Ramos (cell line): ENCODE measurements at regions not wholly inside any gene's neighbourhood (a gene's known extent, or its start where the extent isn't known, plus 50 kb on each side); places are given as distances from the start of the nearest gene placed in this dataset.

ENCODE experiments used
- in situ Hi-C: fragments of 300-500 bp; cut with MboI; formaldehyde crosslinking; loops from one replicate; pipeline ENCODE4 v1.14.3; 2022; ENCODE audit warnings: low sequenced_read_pairs; ENCODE audit not compliant: unreplicated experiment

DNA sequence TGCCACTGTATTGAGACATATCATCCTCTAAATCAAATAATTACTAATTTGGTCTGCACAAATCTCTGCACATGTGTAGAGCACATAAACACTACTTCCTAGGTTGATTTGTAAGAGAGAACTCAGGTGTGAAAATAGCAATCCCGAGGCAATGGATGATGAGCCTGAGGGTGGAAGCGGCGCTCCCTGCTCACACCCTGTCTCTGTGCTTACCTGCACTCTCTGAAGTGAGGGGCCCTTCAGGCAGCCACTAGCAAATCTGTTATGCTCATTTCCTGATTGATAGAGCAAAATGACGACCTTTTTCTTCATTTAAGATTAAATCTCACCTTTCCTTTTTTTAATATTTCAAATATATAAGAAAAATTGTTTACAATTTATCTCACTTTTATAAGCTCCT, 1995.7 kb upstream of the AGA start:
- in situ Hi-C loops = no loop called here

DNA sequence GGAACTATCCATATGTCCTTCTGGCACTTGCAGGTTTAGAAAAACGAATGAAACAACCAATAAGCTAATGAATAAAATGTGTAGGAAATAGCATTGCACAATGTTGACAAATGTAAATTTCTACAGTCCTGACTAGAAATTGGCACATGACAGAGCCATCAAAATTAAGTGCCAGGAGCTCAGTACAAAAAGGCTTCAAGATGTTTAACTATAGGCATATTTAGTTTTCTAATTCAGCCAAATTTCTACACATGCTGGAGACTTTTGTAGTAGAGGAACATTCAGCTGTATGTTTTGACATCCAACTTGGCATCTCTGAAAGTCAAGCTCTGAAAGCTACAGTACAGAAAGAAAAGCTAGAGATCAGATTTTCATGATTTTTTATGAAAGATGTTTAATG, 1999.4 kb upstream of the AGA start:
- in situ Hi-C loops = no loop called here

DNA sequence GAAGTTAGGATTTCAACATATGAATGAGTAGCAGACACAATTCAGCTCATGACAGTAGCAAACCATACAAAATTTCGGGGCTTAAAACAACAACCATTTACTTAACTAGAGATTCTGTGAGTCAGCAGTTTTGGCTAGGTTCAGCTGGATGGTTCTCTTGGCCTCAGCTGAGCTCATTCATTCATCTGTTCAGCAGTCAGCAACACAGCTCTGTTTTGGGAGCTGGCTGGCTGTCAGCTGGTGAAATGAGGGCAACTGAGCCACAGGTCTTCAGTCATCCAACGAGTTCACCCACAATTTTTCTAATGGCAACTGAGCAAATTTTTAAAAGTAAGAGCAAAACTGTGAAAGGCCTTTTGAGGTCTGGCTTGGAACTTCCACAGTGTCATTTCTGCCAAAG, 2005.1 kb upstream of the AGA start:
- in situ Hi-C loops = no loop called here

DNA sequence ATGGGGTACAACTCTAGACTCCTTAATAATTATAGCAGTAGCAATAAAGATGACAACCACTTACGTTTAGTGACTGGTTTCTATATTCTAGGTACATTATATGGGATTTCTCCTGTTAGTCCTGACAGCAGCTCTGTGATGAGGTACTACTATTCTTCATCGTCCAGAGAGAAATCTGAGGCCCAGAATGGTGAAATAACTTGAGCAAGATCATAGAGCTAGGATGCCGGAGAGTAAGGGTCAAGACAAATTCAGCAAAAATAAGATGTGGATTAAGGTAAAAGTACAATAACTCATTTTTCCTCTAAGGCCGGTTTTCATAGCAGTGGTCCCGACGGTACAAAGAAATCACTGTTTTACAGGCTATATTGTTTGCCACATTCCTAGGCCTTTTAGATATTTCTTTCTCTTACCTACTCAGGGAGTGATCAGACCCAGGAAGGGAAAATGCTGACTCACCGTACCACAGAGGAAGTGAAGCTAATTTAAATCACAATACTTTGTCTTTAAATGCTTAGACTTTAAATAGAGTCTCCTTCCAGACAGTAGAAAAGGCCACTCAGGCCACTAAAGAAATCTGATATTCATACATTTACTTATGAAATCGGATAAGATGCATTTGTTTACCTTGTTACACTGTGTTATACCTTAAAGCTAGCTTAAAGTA, 2023.0 kb upstream of the AGA start:
- in situ Hi-C loops = no loop called here

GRCh38 chr4:179467878-179468277, 2025.6 kb upstream of the AGA start:
- in situ Hi-C loops = no loop called here

DNA sequence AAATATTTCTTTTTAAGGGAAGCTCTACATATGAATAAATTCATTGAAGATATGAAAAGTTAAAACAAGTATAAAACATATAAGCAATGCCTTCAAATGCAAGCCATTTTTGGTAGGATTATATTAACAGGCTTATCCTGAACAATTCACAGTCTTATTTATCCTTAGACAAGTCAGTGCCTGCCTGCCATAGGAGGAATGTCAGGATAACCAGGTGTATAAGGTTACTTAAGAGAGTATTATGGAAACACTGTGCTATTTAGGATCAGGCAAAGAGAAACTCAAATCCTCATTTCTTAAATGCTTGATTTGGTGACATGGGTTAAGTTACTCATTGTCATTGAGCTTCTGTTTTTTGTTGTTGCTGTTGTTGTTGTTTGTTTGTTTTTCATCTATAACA, 2029.9 kb upstream of the AGA start:
- in situ Hi-C loops = no loop called here

DNA sequence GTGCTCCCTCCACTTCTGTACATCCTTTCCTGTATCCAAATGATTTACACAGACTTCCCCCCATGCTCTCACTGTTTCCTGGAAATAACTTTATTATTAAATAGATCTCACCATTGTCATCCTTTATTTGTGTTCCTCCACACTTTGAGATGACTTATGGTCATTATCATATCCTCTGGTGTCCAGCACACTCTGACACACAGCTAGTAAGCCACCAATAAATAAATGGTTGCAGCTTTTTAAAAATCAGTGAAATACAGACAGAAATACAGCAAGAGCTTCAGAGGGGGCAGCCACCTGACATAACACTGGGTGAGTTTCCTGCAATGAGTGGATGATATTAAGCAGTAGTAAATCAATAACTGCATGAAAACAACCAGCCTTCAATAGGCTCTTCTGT, 2036.4 kb upstream of the AGA start:
- in situ Hi-C loops = no loop called here

DNA sequence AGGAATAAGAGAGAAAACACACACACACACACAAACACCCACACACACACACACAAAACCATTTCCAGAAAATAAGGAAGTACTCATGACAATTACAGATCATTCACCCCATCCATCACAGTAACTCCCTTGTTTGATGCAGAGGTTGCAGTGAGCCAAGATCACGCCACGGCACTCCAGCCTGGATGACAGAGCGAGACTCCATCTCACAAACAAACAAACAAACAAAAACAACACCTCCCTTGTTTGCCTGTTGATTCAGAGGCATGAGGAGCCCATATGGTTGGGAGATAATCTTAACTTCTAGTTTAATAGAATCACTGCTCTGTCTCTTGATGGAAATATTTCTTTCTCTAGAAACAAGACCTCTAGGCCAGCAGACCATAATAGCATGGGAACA, 2043.5 kb upstream of the AGA start:
- in situ Hi-C loops = no loop called here

GRCh38 chr4:179486570-179487335, 2044.5 kb upstream of the AGA start:
- in situ Hi-C loops = no loop called here

- in situ Hi-C loops = no loop called here
Observed at GRCh38 chr4:179492260-179493080, 2050.2 kb upstream of the AGA start.

DNA sequence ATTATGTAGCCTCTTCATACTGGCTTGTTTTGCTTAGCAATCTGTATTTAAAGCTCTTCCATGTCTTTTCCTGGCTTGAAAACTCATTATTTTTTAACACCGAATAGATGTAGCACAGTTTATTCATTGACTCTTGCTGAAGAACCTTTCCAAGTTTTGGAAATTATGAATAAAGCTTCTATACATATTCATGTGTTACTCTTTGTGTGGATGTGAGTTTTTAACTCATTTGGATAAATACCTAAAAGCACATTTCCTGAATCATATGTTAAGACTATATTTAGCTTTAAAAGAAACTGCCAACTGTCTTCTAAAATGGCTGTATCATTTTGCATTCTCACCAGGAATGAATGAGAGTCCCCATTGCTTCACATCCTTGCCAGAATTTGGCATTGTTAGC, 2061.7 kb upstream of the AGA start:
- in situ Hi-C loops = no loop called here

DNA sequence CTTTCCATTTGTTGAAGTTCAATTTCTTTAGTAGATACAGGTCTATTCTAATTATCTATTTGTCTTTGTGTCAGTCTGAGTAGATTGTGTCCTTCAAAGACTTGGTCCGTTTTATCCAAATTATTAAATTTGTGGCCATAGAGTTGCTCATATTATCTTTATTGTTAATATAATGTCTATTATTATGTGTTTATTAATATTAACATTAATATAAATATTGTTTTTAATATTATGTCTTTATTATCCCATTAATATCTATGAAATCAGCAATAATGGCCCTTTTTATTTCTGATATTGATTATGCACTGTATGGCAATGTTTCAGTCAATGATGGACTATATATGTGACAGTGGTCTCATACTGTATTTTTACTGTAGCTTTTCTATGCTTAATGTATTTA, 2067.3 kb upstream of the AGA start:
- in situ Hi-C loops = no loop called here

GRCh38 chr4:179521952-179522351, 2079.7 kb upstream of the AGA start:
- in situ Hi-C loops = no loop called here

GRCh38 chr4:179530958-179531357, 2088.7 kb upstream of the AGA start:
- in situ Hi-C loops = no loop called here

DNA sequence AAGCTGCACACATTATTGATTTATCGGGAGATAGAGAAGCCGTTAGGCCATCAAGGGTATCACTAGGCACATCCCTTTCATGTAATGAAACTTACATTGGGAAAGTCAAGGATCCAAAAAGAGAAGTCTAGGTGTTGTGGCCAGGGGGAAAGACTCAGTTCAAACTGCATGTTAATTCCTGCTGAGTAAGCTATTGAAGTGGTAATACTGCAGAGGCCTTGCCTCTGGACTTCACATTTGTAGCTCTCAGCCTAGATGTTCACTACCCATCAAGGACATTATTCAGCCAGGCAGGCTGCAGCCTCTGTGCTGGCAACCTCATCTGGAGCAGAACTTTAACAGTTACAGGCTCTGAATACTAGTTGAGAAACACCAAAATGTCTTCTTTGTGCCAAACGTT, 2094.5 kb upstream of the AGA start:
- in situ Hi-C loops = no loop called here

- in situ Hi-C loops = no loop called here
Observed at GRCh38 chr4:179539641-179540040, 2097.4 kb upstream of the AGA start.

DNA sequence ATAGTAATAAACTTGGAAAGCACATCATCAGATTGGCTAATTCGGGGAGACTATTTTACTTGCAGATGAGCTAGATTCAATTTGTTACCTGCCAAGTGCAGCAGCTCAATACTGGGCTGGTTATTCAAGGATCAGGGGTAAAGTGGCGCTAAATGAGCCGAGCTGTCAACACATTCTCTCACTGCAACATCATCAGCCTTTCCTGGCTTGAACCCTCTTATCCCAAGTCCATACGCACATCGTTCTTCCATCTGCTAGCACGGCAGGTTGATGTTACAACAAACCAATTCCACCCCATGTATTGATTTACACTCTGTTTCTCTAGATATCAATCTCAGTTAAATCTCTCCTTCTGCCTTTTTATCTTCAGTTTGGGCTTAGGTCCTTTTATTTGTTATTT, 2101.5 kb upstream of the AGA start:
- in situ Hi-C loops = no loop called here

- in situ Hi-C loops = no loop called here
Observed at GRCh38 chr4:179544496-179544895, 2102.3 kb upstream of the AGA start.

DNA sequence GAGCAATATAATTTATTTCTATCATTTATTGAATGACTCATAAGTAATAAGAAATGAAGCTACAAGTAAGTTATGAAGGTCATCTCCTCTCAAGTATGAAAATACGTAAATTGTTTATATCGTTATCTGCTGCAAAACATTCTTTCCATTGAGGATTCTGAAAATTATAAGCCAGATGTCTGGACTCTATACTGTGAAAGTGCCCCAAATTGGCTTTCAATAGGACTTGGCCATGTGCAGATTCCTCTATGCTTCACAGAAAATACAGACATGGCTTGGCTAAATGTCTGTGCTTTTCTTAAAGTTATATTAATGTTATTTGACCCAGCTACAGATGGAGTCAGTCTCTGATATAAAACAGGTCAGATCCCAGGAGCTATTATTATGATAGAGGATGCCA, 2109.9 kb upstream of the AGA start:
- in situ Hi-C loops = no loop called here

GRCh38 chr4:179563741-179564140, 2121.5 kb upstream of the AGA start:
- in situ Hi-C loops = no loop called here

- in situ Hi-C loops = no loop called here
Observed at GRCh38 chr4:179569549-179569948, 2127.3 kb upstream of the AGA start.
